HG03039 (cell line): ENCODE measurements at regions not wholly inside any gene's neighbourhood (a gene's known extent, or its start where the extent isn't known, plus 50 kb on each side); places are given as distances from the start of the nearest gene placed in this dataset.
"Not testable (repeated sequence)": the region's sequence is repeated elsewhere in the genome, so short reads cannot be mapped to it uniquely, and the experiment has no call there.

Source experiments
- ATAC-seq: cut with Tn5 transposase; IDR thresholded peaks from one replicate; pipeline ENCODE4 v1.9.1; 2021; ENCODE audit warnings: mild to moderate bottlenecking, moderate library complexity; ENCODE audit not compliant: unreplicated experiment

DNA sequence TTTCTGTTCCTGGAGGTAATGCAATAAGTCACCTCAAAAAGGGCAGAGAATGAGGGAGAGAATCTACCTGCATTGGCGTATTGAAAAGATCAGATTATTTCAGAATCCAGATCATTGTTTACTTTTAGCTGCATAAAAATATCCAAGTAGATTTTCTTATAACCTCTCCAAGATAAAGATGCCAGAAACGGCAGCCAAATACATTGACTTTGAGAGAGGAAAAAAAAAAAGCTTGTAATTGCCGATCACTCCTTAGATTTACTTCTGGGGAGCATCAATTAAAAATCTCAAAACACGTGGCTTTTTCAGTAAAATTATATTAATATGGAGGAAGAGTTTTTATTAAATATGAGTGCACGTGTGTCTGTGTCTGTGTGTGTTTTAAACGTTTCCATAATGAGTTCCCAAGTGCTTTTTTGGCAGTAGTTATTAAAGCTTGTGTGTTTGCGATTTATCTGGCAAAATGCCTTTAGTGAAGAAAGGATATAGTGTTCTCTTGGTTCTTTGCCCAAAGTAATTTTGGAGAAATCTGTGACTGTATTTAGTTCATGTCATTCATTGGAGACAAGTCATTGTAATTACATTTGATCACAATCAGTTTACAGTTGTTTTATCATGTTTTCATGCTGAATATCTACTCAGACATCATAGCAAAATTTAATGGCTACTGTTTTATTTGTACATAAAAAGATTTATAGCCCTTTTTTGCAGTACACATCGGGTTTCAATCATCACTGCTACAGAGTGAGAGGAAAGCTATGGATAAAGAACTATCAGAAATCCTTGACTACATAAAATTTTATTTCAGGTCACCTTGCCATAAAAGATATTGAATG lies 176.1 kb downstream of the TM9SF2 start:
- ATAC-seq = no peak

DNA sequence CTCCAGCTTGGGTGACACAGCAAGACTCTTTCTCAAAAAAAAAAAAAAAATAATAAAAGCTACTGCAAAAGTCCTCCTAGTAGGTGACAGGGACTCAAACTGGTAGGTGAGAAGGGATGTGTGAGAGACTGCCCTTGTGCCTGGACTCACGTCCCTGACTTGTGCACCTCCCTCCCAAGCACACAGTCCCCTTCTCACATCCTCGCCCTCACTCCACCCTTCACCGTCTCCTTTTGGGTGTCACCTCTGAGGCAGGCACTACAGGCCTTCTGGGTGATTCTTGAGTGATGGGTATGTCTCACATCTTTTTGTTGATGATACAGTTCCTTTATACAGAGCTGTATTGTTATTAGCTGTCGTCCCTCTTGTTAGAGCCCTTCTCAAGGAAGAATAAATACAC lies 170.5 kb downstream of the TM9SF2 start:
- no peak for ATAC-seq

DNA sequence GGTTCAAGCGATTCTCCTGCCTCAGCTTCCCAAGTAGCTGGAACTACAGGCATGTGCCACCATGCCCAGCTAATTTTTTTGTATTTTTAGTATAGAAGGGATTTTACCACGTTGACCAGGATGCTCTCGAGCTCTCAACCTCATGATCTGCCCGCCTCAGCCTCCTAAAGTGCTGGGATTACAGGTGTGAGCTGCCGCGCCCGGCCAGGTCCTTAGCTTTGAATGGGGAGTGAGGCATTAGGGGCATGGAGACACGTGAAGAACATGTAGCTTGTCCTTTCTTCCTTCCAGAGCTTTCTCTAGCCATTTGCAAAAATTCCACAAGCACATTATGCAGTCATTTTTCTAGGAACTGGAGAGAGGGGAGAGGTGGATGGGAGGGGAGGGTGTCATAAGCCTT lies 167.8 kb downstream of the TM9SF2 start:
- ATAC-seq = not testable (repeated sequence)

DNA sequence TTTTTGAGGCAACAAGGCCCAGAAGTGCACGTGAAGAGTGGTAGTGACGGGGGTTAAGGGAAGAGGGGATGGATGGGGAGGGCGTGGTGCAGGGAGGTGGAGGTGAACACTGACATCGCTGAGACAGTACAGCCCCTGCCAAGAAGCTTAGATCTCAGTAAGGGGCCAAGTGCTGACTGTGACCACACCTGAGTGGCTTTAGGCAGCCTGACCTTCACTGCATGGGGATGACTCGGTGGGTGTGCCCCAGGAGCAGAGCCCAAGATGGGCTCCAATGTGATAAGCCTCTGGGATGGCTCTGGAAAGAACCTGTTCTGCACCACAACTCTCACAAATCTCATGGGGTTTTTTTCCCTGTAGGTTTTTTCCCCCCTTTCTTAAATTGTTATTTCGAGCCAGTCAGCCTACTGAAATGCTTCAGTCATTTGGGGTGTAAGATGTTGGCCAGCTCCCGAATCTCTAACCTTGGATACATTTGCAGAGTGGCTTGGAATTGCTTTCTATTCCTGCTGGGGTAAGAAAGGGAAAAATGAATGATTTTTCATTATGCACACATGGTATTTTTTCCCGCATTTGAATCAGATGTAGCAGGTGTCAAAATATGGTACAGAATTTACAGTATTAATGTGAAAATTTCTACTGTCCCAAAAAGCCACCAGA lies 165.0 kb downstream of the TM9SF2 start:
- ATAC-seq = no peak

DNA sequence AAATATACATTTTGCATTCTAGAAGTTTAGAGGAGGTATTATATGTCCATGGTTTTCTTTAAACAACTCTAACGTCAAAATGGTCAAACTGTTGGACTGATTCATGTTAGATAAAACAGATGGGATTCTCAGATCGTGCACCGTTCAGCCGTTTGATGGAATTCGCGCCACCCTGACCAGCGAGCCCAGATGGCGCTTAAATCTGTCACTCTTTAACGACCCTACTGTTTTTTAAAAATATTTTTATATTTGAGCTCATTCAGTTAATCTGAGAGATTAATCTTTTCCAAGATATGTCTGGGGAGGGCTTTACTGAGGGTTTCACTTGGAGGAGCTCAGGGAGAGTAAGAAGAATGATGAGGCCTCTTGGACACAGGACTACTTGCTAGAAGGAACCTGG lies 164.4 kb downstream of the TM9SF2 start:
- ATAC-seq = no peak

DNA sequence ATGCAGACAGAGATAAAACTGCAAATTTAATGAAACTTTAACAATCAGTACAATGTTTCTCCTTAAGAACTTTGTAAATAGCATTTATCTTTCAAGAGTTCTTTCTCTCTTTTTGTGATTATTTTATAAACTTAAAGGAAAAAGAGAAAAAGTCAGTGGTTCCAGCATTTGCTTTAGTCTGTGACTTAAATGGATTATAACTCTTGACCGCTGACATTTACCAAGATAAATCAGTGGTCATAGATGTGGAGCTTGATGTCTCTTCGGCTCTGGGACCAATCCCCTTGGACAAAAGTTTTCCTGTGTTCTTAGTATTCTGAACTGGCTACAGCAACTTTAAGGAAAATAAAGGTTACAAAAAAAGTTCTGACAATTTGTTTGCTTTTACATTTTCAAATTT lies 162.6 kb downstream of the TM9SF2 start:
- no peak for ATAC-seq

DNA sequence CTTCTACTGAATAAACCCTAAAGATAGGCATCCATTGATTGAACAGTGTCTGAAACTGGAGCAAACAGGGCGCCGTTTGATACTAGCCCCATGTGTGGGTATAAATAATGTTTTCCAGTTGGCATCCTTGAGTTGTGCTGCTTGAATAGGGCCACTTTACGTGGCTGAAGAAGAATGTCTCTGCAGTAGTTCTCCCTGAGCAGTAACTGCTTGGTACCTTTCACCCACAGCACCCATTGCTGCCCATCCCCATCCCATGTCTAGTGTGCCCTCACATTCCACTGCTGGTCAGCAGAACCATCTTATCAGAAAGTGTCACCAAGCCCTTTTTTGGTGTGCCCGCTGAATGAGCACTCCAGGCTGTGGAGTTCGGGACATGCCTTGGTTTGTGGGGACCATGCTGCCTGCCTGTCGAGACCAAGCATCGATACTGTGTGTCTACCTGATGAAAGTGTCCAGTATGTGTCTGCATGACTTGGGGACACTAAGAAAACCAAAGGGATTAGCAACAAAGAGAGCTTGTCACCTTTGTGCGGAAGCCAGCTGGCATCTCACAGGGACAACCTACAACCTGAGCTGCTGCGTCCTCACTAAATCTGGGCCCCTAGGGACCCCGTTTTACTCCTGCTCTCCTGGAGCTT lies 162.0 kb downstream of the TM9SF2 start:
- ATAC-seq = no peak

DNA sequence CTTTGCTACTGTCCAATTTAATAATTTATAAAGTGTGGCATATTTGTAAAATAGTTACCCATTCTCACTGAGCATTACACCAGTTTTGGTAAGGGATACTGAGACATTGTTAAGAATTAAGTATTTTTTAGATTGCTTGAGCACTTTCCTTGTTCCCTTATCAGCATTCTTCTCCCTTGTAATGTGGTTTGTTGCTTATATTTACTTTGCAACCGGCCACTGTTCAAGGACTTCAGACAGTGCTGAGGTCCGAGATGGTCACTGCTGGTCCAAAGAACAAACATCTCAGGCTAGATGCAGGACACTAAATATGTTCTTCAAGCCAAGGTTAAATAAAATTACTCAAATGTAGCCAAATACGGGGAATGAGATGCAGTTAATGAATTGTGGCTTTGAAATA lies 161.4 kb downstream of the TM9SF2 start:
- ATAC-seq = no peak

DNA sequence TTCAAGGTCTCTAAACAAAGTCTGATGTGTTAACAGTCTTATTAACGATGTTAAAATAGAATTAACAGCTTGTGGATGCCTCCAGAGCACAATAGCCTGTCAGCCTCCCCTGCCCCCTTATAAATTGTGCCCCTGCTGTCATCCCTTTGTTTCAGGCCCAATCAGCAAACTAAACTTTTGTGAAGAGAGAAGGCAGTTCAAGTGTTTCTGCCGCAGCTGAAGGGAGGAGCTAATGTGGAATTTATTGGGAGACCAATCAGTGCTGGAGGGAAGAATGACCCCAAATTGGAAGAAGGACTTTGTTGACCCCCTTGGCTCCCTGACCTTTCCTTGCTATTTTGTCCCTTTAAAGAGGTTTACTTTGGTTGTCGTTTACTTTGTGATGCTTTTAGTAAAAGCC lies 160.5 kb downstream of the TM9SF2 start:
- no peak for ATAC-seq

DNA sequence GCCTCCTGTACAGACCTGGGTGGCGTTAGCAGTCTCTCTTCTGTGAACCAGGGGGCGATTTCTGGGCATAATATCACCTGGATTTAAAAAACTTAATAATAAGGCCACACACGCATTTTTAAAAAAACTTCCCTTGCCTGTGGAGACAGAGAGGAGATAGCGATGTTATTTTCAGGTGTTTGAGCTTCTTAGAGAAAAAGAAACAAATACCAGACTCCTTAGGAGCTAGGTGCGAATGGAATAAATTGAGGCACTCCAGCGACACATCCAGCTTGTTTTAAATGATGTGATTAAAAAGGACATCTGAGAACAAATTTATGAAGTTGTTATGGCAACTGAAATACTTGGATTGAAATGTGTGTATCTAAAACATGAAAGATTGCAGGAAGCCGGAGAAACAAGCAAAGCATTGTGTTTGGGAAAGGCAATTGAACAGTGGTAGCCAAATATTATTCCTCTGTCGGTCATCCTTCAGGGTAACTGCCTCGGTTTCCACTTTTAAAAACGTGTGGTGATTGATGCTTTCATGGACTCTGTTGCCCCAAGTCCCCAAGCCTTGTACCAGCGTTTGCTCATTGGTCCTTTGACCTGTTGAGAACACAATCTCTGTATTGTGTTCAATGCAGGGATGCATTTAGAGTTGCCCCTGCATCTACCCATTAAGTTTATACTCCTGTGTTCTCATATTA lies 158.7 kb downstream of the TM9SF2 start:
- ATAC-seq = no peak

DNA sequence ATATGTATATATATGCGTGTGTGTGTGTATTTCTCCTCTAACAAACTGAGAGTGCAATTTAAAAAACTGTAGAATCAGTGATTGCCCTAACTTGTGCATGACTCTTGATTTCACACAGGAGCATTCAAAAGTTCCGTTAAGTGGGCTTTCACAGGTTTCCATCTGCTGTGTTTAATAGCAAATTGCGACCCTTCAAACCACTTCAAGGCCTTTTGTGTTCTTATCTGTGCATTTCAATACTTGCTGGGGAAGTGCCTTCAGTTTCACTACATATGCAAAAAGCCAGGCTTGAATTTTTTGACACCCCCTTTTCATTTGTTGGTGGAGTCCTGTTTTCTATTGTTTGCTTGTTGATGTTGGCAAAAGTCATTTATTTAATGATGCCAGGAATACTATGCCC lies 158.0 kb downstream of the TM9SF2 start:
- no peak for ATAC-seq

DNA sequence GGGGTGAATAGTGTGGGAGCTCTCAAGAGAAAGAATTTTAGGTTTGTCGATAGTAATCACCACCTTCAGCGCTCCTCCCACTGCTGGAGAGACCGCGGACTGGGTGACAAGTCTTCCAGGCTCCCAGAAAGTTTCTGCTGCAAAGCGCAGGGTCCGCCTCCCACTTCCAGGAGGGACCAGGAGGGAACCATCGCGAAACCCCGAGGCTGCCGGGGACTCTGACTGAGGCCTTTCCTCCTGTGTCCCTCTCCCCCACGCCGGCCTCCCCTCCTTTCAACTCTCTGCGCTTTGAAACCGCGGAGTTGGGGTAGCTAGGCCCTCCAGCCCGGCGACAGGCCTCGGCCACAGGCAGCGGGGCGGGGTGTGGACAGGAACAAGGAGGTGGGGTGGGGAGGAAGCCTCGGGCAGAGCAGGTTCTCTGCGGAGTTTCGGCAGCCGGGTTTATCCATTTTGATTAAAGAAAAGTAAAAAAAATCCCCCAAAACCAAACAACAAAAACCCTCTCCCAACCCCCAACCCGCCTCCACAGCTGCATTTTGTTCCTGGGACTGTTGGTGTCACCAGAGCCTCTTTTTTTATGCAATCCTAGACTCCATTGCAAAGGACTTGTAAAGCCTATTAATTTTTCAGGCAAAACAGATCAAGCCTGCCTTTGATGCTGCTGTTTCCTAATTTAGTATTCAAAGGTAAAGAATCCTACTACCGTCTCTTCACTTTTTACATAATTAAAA lies 157.2 kb downstream of the TM9SF2 start:
- ATAC-seq = peak; percentile 49

DNA sequence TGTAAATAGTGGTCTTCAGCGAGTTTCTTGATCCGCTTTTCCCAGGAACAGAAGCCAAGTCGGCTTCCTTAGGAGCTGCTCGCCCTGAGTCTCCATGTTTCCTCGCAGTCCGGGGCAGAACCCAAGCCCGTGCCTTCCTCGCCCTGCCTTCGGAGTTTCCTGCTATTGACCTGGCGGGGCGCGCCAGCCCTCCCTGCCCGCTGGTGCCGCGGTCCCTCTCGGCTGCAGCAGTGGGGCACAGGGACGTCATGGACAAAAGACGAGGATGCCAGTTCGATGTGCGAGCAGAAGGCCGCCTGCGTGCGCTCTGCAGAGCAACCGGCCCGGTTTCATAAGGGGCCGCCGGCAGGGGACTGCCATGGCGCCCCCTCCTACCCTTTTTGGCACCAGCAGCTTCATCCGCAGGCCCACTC lies 156.6 kb downstream of the TM9SF2 start:
- peak; percentile 8 for ATAC-seq

DNA sequence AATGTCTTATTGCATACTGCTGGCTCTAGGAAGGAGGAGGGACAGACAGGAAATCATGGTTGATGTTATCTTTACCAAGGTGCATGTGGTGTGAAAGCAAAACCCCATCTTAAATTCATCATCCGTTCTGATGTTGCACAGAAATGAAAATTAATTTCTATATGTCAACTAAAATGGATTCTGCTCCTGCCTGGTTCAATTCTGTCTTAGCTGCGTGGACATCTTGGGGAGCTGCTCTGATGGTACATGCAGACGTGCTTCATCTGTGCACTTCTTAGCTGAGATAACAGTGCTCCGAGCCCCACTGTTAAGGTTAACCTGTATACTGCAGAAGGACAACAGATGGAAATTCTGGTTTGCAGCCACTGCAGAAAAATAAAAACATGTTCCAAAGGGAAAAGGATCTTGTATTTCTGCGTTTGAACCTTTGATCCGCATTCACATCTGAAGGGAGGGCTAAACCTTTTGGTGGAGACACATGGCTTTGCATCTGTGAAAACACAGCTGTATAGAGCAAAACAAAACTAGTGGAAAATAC lies 155.6 kb downstream of the TM9SF2 start:
- ATAC-seq = no peak

DNA sequence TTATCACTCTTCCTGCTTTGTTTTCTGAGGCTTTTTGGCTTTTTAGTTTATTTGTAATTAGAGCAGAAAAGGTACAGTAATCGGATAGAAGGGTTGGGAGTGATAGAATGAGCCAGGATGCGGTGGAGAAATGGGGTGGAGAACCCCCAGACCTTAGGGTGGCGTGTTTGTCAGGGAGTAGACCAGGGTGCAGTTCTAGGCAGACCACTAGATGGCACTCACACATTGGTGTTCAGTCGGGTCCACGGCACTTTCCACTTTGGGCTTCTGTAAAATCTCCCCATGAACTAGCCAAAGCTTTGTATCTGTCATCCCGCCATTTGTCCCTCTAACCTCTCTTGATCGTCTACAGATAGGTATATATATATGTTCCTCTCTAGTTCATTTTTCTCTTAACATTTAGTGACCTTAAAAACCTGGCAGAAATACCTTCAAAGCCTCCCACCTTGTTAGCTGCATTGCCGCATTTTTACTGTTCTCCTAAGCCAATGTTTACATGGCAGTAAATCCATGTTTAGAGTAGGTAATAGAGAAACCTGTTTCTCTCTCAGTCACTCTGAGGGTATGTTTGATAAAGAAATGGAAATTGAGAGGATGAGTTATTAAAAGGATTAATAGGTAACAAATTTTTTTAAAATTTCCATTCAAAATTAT lies 154.9 kb downstream of the TM9SF2 start:
- ATAC-seq = peak; percentile 67

DNA sequence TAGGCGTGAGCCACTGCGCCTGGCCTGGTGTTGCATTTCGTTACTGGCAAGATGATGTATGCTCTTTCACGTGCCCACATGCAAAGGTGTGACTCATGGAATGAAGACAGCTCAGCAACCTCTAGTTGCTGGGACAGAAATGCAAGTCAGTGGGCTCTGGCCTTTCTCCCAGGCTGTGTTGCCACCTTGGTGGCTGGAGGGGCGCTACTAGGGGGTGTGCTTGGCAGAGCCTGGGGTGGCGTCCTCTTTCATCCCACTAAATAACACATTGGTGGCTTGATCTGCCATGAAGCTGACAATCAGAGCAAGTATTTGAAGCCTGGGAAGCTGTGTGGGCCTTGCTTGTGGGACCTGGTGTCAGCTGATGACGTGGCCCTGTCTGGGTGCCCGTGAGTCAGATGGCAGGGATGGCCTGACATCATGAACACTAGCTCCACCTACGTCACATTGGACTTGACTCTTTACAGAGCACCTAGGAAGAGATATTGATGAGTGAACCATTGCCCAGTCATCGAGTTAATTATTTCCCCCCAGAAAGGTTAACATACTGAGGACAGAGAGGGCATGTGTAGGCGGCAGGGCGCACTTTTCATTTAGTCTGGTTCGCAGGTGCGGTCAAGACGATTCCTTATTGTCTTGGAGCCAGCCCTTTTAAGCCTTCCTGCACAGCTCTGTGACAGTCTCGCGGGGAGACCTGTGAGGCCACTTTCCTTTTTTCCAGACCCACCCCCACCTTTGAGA lies 154.2 kb downstream of the TM9SF2 start:
- ATAC-seq = no peak

DNA sequence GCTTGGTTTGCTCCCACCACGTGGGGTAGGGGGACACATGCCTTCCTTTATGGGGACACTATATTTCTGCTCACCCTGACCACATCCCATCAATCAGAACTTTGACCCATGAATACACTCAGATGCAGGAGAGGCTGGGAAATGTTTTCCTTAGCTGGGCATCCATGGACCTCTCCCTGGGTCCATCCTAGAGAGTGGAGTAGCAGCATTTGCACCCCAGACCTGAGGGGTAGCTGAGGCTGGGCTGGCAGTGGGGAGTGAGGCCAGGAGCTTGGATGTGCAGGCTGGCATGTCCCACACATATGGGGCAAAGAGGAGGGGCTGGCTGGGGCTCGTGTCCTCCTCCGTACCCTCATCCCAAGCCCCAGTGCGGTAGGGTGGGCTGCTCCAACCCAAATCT lies 152.8 kb downstream of the TM9SF2 start:
- no peak for ATAC-seq

DNA sequence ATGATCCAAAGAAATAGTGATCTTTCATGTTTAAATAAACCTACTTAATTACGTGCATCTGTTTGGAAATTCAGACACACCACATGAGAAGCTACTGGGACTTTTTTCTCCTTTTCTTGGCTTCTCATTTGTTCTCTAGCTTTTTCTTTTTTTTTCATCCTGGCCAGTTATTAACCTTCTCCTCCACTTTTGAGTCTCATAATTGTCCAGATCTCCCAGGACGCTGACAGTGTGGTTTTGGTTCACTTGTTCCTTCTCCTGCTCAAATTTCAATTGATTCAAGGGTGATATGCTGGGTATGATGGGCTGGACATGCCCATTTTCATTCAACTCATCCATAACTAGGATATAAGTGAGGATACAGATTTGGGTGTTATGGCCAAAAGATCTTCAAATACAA lies 152.3 kb downstream of the TM9SF2 start:
- no peak for ATAC-seq

DNA sequence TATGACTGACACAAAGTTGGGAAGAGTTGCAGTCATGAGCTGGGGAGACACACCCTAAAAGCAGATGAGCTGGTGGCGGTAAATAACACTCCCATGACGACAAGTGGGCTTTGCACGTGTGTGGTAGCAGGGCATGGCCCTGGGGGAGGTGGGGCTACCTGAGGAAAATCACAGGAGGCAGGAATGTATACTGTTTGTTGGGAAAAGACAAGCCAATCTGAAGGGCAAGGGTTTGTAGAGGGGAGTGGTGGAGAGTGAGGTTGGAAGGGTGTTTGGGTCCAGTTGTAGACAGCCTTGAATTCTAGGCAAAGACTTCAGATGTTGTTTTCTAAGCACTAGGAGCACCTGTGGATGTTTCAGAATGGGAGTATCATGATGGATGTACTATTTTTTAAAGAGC lies 151.6 kb downstream of the TM9SF2 start:
- ATAC-seq = no peak
